ENCODE measurements at regions not wholly inside any gene's neighbourhood (a gene's known extent, or its start where the extent isn't known, plus 50 kb on each side); places are given as distances from the start of the nearest gene placed in this dataset.
A peak's percentile ranks its signal among the peaks of the same experiment; 100 is the strongest.

- no peak for TF ChIP-seq L3MBTL2 (IDR thresholded peaks at IDR 0.05)
- TF ChIP-seq HDAC2 (IDR thresholded peaks at IDR 0.05) = no peak
- TF ChIP-seq NFIC (IDR thresholded peaks at IDR 0.05) = peak; percentile 40
- no peak for TF ChIP-seq NR3C1 (CRISPR knock-in tag; IDR thresholded peaks at IDR 0.05)
- no peak for TF ChIP-seq DEAF1 (CRISPR knock-in tag; IDR thresholded peaks at IDR 0.05)
- TF ChIP-seq ZBTB17 (CRISPR knock-in tag; IDR thresholded peaks at IDR 0.05) = no peak
- no peak for TF ChIP-seq SNIP1 (IDR thresholded peaks at IDR 0.05; ENCODE audit: low read depth)
- no peak for TF ChIP-seq ZNF668 (CRISPR knock-in tag; IDR thresholded peaks at IDR 0.05)
- TF ChIP-seq, protein P1, sequence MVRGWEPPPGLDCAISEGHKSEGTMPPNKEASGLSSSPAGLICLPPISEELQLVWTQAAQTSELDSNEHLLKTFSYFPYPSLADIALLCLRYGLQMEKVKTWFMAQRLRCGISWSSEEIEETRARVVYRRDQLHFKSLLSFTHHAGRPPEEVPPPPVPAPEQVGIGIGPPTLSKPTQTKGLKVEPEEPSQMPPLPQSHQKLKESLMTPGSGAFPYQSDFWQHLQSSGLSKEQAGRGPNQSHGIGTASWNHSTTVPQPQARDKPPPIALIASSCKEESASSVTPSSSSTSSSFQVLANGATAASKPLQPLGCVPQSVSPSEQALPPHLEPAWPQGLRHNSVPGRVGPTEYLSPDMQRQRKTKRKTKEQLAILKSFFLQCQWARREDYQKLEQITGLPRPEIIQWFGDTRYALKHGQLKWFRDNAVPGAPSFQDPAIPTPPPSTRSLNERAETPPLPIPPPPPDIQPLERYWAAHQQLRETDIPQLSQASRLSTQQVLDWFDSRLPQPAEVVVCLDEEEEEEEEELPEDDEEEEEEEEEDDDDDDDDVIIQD (CRISPR knock-in tag; IDR thresholded peaks at IDR 0.05) = no peak
- TF ChIP-seq KLF10 (CRISPR knock-in tag; IDR thresholded peaks at IDR 0.05) = no peak
- TF ChIP-seq NR1H2 (CRISPR knock-in tag; IDR thresholded peaks at IDR 0.05) = no peak
- TF ChIP-seq TAF15 (IDR thresholded peaks at IDR 0.05; ENCODE audit: low read depth, low read length) = no peak
- no peak for TF ChIP-seq PPARD (CRISPR knock-in tag; IDR thresholded peaks at IDR 0.05)
- TF ChIP-seq ZNF121 (CRISPR knock-in tag; conservative IDR thresholded peaks at IDR 0.05) = no peak
- TF ChIP-seq, protein P2, sequence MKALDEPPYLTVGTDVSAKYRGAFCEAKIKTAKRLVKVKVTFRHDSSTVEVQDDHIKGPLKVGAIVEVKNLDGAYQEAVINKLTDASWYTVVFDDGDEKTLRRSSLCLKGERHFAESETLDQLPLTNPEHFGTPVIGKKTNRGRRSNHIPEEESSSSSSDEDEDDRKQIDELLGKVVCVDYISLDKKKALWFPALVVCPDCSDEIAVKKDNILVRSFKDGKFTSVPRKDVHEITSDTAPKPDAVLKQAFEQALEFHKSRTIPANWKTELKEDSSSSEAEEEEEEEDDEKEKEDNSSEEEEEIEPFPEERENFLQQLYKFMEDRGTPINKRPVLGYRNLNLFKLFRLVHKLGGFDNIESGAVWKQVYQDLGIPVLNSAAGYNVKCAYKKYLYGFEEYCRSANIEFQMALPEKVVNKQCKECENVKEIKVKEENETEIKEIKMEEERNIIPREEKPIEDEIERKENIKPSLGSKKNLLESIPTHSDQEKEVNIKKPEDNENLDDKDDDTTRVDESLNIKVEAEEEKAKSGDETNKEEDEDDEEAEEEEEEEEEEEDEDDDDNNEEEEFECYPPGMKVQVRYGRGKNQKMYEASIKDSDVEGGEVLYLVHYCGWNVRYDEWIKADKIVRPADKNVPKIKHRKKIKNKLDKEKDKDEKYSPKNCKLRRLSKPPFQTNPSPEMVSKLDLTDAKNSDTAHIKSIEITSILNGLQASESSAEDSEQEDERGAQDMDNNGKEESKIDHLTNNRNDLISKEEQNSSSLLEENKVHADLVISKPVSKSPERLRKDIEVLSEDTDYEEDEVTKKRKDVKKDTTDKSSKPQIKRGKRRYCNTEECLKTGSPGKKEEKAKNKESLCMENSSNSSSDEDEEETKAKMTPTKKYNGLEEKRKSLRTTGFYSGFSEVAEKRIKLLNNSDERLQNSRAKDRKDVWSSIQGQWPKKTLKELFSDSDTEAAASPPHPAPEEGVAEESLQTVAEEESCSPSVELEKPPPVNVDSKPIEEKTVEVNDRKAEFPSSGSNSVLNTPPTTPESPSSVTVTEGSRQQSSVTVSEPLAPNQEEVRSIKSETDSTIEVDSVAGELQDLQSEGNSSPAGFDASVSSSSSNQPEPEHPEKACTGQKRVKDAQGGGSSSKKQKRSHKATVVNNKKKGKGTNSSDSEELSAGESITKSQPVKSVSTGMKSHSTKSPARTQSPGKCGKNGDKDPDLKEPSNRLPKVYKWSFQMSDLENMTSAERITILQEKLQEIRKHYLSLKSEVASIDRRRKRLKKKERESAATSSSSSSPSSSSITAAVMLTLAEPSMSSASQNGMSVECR (CRISPR knock-in tag; IDR thresholded peaks at IDR 0.05) = no peak
- no peak for TF ChIP-seq ETS1 (conservative IDR thresholded peaks at IDR 0.05; ENCODE audit: control insufficient read depth, low read depth, low read length)
- TF ChIP-seq, protein P3, sequence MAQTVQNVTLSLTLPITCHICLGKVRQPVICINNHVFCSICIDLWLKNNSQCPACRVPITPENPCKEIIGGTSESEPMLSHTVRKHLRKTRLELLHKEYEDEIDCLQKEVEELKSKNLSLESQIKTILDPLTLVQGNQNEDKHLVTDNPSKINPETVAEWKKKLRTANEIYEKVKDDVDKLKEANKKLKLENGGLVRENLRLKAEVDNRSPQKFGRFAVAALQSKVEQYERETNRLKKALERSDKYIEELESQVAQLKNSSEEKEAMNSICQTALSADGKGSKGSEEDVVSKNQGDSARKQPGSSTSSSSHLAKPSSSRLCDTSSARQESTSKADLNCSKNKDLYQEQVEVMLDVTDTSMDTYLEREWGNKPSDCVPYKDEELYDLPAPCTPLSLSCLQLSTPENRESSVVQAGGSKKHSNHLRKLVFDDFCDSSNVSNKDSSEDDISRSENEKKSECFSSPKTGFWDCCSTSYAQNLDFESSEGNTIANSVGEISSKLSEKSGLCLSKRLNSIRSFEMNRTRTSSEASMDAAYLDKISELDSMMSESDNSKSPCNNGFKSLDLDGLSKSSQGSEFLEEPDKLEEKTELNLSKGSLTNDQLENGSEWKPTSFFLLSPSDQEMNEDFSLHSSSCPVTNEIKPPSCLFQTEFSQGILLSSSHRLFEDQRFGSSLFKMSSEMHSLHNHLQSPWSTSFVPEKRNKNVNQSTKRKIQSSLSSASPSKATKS (CRISPR knock-in tag; IDR thresholded peaks at IDR 0.05) = no peak
- TF ChIP-seq STAT5B (CRISPR knock-in tag; IDR thresholded peaks at IDR 0.05) = no peak
- TF ChIP-seq NR2C1 (IDR thresholded peaks at IDR 0.05) = no peak
- no peak for TF ChIP-seq NR2C1 (tag; IDR thresholded peaks at IDR 0.05)
Observed at GRCh38 chr2:13020469-13020868, 303.7 kb downstream of the TRIB2 start (continued).
